ENCODE measurements at regions not wholly inside any gene's neighbourhood (a gene's known extent, or its start where the extent isn't known, plus 50 kb on each side); places are given as distances from the start of the nearest gene placed in this dataset.

DNA sequence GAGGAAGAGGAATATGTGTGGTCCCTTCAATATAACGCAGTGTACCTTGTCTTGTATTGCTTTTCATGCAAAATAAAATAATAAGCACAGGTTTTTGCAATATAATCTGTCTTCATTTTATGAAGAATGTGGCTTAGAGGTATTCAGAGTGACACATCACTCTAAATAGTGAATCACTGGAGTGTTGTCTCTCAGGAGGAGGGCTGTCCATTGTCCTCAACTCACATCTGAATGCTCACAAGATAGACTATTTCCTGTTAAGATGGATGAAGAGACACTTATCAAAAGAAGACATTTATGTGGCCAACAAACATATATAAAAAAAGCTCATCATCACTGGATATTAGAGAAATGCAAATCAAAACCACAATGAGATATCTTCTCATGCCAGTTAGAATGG, 1147.5 kb upstream of the C9orf72 start:
- no peaks in the 10 kb centered on the region for H3K27me3 ChIP-seq (replicated peaks; ENCODE audit: insufficient read depth)
- intact Hi-C loops (cut with DNase I), result no loop called here
- no peaks in the 10 kb centered on the region for H3K4me1 ChIP-seq (replicated peaks)
- H3K9me3 ChIP-seq, result no peaks in the 10 kb centered on the region
- no peak for DNase-seq (ENCODE audit: low spot score)
- no peak overlapping the region for H3K27ac ChIP-seq
- no peaks in the 10 kb centered on the region for H3K36me3 ChIP-seq
- TF ChIP-seq CTCF (IDR thresholded peaks at IDR 0.05) (no peak), POLR2A (IDR thresholded peaks at IDR 0.05) (no peak), POLR2AphosphoS5 (IDR thresholded peaks at IDR 0.05) (no peak)
- no peak overlapping the region for H3K4me3 ChIP-seq
- 98% methylated on average over 1 of the region's 1 CpG for WGBS

DNA sequence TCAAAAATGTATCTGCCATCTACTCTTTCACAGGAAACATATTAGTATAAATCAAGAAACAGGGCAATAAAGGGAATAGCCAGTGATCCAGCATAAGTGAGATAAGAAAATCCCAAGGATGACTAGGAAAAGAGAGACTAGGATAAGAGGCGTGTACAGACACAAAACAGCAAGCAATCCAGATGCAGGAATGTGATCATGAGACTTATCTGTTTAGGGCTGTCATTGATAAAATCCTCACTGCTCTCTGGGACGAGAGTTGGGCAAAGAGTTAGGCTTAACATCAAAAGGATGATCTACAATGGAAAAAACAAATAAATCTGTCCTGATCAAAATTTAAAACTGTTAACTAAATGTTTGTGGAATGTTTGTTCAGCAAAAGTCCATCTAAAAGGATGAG, 1156.8 kb upstream of the C9orf72 start:
- H3K36me3 ChIP-seq, result no peaks in the 10 kb centered on the region
- TF ChIP-seq POLR2A (IDR thresholded peaks at IDR 0.05) (no peak), CTCF (IDR thresholded peaks at IDR 0.05) (no peak), POLR2AphosphoS5 (IDR thresholded peaks at IDR 0.05) (no peak)
- H3K9me3 ChIP-seq, result no peaks in the 10 kb centered on the region
- no peak for DNase-seq (ENCODE audit: low spot score)
- 32% methylated on average over 2 of the region's 2 CpGs for WGBS
- H3K27ac ChIP-seq, result no peak overlapping the region
- no peaks in the 10 kb centered on the region for H3K4me1 ChIP-seq (replicated peaks)
- intact Hi-C loops (cut with DNase I), result no loop called here
- H3K4me3 ChIP-seq, result no peak overlapping the region
- H3K27me3 ChIP-seq (replicated peaks; ENCODE audit: insufficient read depth), result no peaks in the 10 kb centered on the region

DNA sequence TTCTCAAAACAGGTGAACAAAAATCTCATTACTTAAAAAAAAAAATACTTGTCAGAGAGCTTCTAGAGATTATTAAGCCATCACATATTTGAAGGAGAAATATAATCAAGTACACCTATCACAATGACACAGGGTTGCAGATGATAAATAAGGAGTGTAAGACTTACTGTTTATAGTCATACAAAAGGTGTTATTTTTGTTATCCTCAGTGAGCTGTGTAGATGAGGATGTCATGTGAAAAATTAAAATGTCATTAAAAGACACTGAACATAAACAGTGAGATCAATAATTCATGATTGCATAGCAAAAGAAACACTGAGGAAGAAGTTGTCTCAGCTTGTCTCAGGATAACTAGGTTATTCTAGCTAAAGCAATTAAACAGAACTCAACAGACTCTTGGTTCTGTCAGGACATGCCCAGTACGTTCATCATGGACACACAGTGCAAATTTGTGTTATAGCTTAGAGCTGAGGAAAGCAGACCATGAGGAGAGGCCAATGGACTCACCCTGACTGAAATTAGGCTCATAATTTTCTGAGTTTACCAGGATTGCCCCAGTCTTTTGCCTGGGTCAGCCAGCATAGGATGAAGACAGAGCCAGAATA, 1162.6 kb upstream of the C9orf72 start:
- no peaks in the 10 kb centered on the region for H3K27me3 ChIP-seq (replicated peaks; ENCODE audit: insufficient read depth)
- intact Hi-C loops (cut with DNase I), result no loop called here
- TF ChIP-seq CTCF (IDR thresholded peaks at IDR 0.05) (no peak), POLR2AphosphoS5 (IDR thresholded peaks at IDR 0.05) (no peak), POLR2A (IDR thresholded peaks at IDR 0.05) (no peak)
- no peak overlapping the region for H3K4me3 ChIP-seq
- no peak overlapping the region for H3K27ac ChIP-seq
- no peaks in the 10 kb centered on the region for H3K36me3 ChIP-seq
- H3K9me3 ChIP-seq, result no peaks in the 10 kb centered on the region
- no peak for DNase-seq (ENCODE audit: low spot score)
- 21% methylated on average over 1 of the region's 1 CpG for WGBS
- H3K4me1 ChIP-seq (replicated peaks), result no peaks in the 10 kb centered on the region

DNA sequence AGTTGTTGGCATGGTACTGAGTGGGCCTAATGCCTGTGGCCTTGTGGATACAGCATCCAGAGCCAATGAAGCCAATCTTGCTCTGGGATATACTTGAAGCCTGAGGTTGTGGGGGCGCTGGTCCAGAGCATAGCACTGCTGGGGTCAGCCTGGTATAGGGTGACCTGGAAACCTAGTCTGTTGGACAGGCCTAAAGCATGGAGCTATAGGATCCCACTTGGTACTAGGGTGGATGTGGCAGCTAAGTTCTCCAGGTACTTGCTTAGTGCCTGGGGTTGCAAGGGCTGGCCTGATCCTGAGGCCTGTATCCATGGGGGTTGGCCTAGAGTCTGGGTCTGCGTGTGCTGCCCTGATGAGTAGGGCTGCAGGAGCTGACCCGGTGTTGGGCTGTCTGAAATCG, 1168.2 kb upstream of the C9orf72 start:
- DNase-seq (ENCODE audit: low spot score), result no peak
- Histone ChIP-seq H3K4me1 (replicated peaks) (no peaks in the 10 kb centered on the region), H3K27me3 (replicated peaks; ENCODE audit: insufficient read depth) (no peaks in the 10 kb centered on the region), H3K27ac (no peak overlapping the region), H3K36me3 (no peaks in the 10 kb centered on the region), H3K9me3 (no peaks in the 10 kb centered on the region), H3K4me3 (no peak overlapping the region)
- intact Hi-C loops (cut with DNase I), result no loop called here
- 94% methylated on average over 4 of the region's 4 CpGs for WGBS
- TF ChIP-seq CTCF (IDR thresholded peaks at IDR 0.05) (no peak), POLR2AphosphoS5 (IDR thresholded peaks at IDR 0.05) (no peak), POLR2A (IDR thresholded peaks at IDR 0.05) (no peak)

DNA sequence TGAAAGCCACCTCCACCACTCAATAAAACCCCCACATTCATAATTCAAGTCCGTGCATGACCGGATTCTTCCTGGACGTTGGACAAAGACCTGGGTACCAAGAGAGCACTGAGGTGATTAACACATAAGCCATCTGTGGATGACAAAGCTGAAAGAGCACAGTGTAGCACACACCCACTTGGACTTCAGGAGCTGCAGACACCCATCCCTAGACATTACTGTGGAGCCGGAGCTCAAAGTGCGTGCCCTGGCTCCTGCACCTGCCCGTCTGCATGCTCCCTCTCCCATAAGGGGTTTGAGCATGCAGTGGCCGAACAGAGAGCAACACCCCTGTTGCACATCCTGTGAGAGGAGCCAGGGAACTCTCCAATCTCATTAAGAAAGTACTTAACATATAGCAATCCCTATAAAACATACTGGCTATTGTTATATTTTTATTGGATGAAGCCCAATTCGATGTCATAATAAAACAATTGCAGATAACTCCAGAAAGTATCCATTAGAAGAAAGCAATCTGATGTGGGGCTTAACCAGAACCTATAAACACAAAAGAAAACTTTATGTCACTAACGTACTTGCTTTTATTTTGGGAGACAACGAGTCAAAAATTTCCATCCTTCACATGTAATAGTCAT, 1174.2 kb upstream of the C9orf72 start:
- intact Hi-C loops (cut with DNase I), result no loop called here

More for the DNA sequence above, 1174.2 kb upstream of the C9orf72 start:
- no peaks in the 10 kb centered on the region for H3K9me3 ChIP-seq
- TF ChIP-seq POLR2A (IDR thresholded peaks at IDR 0.05), result no peak
- TF ChIP-seq POLR2AphosphoS5 (IDR thresholded peaks at IDR 0.05), result no peak
- TF ChIP-seq CTCF (IDR thresholded peaks at IDR 0.05), result no peak
- no peak overlapping the region for H3K27ac ChIP-seq
- no peaks in the 10 kb centered on the region for H3K27me3 ChIP-seq (replicated peaks; ENCODE audit: insufficient read depth)
- H3K36me3 ChIP-seq, result no peaks in the 10 kb centered on the region
- 41% methylated on average over 10 of the region's 10 CpGs for WGBS
- no peaks in the 10 kb centered on the region for H3K4me1 ChIP-seq (replicated peaks)
- no peak overlapping the region for H3K4me3 ChIP-seq
- no peak for DNase-seq (ENCODE audit: low spot score)

Measured in prostate gland (tissue), 2 donors.